H1 (cell line): ENCODE measurements at regions not wholly inside any gene's neighbourhood (a gene's known extent, or its start where the extent isn't known, plus 50 kb on each side); places are given as distances from the start of the nearest gene placed in this dataset.

ENCODE experiments used
- MAX ChIP-seq: IDR thresholded peaks from 2 replicates; pipeline ENCODE4 v1.6.1; 2012; ENCODE audit warnings: inconsistent platforms
- USF2 ChIP-seq: IDR thresholded peaks from 2 replicates; pipeline ENCODE4 v1.6.1; 2011; ENCODE audit warnings: low read length, improper control_type of control experiment
- TF ChIP-seq, protein P1 (sequence below), 3 experiments: IDR thresholded peaks; 1 replicate in 2 of 3; 2 replicates in 1 of 3; pipeline versions ENCODE4 v1.5.1 to v1.6.1; 2011; ENCODE audit warnings: low read length in 3 of 3, mild to moderate bottlenecking in 3 of 3, inconsistent platforms in 2 of 3, low read depth in 1 of 3, moderate library complexity in 1 of 3; ENCODE audit not compliant: insufficient read depth in 1 of 3; ENCODE audit errors: control extremely low read depth in 1 of 3

GRCh38 chr4:126986005-126986404 is 646.8 kb upstream of the INTU start:
- TF ChIP-seq, protein P1, sequence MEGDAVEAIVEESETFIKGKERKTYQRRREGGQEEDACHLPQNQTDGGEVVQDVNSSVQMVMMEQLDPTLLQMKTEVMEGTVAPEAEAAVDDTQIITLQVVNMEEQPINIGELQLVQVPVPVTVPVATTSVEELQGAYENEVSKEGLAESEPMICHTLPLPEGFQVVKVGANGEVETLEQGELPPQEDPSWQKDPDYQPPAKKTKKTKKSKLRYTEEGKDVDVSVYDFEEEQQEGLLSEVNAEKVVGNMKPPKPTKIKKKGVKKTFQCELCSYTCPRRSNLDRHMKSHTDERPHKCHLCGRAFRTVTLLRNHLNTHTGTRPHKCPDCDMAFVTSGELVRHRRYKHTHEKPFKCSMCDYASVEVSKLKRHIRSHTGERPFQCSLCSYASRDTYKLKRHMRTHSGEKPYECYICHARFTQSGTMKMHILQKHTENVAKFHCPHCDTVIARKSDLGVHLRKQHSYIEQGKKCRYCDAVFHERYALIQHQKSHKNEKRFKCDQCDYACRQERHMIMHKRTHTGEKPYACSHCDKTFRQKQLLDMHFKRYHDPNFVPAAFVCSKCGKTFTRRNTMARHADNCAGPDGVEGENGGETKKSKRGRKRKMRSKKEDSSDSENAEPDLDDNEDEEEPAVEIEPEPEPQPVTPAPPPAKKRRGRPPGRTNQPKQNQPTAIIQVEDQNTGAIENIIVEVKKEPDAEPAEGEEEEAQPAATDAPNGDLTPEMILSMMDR (IDR thresholded peaks at IDR 0.05; ENCODE audit: control extremely low read depth in 1 of 3, insufficient read depth in 1 of 3, low read depth in 1 of 3, low read length in 3 of 3) = no peak
- TF ChIP-seq USF2 = no peak
- no peak for TF ChIP-seq MAX
